Endodermal cell (in vitro differentiated cells): ENCODE measurements at regions not wholly inside any gene's neighbourhood (a gene's known extent, or its start where the extent isn't known, plus 50 kb on each side); places are given as distances from the start of the nearest gene placed in this dataset.
A peak's percentile ranks its signal among the peaks of the same experiment; 100 is the strongest.

Experiments used
- DNase-seq: peaks from one replicate; pipeline ENCODE4 v3.0.0-alpha.2; 2017
- H3K27ac ChIP-seq: 2 replicates; pipeline ENCODE4 v1.5.1; 2013; ENCODE audit warnings: mild to moderate bottlenecking, low read depth, low read length, moderate library complexity
- H3K27me3 ChIP-seq: 2 replicates; pipeline ENCODE4 v1.6.1; 2013; ENCODE audit warnings: mild to moderate bottlenecking, low read length, moderate library complexity; ENCODE audit not compliant: insufficient read depth, control insufficient read depth, poor library complexity, severe bottlenecking
- H3K36me3 ChIP-seq: 2 replicates; pipeline ENCODE4 v1.7.0; 2013; ENCODE audit warnings: mild to moderate bottlenecking, low read length, moderate library complexity; ENCODE audit not compliant: control insufficient read depth, insufficient read depth
- H3K4me1 ChIP-seq: one replicate; pipeline ENCODE4 v1.7.0; 2013; ENCODE audit warnings: low read length; ENCODE audit not compliant: control insufficient read depth, insufficient read depth
- H3K4me3 ChIP-seq: 2 replicates; pipeline ENCODE4 v1.5.1; 2013; ENCODE audit warnings: mild to moderate bottlenecking, low read length, moderate library complexity
- H3K9ac ChIP-seq: 2 replicates; pipeline ENCODE4 v1.6.1; 2013; ENCODE audit warnings: mild to moderate bottlenecking, low read length, moderate library complexity; ENCODE audit not compliant: poor library complexity, severe bottlenecking; ENCODE audit errors: extremely low read depth
- H3K9me3 ChIP-seq: 2 replicates; pipeline ENCODE4 v1.6.1; 2013; ENCODE audit warnings: mild to moderate bottlenecking, low read length, moderate library complexity; ENCODE audit not compliant: control insufficient read depth
- H3K27ac Mint-ChIP-seq: 2 replicates; pipeline ENCODE4 v1.8.0; 2020; ENCODE audit warnings: mixed read lengths
- H3K27me3 Mint-ChIP-seq: 2 replicates; pipeline ENCODE4 v1.8.0; 2021; ENCODE audit warnings: mild to moderate bottlenecking, mixed read lengths; ENCODE audit not compliant: insufficient read depth
- H3K36me3 Mint-ChIP-seq: 2 replicates; pipeline ENCODE4 v1.8.0; 2020; ENCODE audit warnings: low read depth, mixed read lengths
- H3K4me1 Mint-ChIP-seq: 2 replicates; pipeline ENCODE4 v1.8.0; 2020; ENCODE audit warnings: mixed read lengths
- H3K4me3 Mint-ChIP-seq: 2 replicates; pipeline ENCODE4 v1.8.0; 2020; ENCODE audit warnings: mild to moderate bottlenecking, moderate library complexity, mixed read lengths
- H3K9me3 Mint-ChIP-seq: 2 replicates; pipeline ENCODE4 v1.8.0; 2020; ENCODE audit warnings: mild to moderate bottlenecking, mixed read lengths
- CTCF ChIP-seq: fragments of 200-600 bp; sonication (generic); conservative IDR thresholded peaks from 2 replicates; pipeline ENCODE4 v1.5.0; 2021; ENCODE audit warnings: antibody characterized with exemption, mild to moderate bottlenecking
- WGBS, 2 experiments: methylation state at CpG; one replicate each; pipeline versions ENCODE4 v1.1.5 to v1.1.7; 2013; ENCODE audit warnings: missing lambda C conversion rate in 2 of 2, mixed read lengths in 1 of 2; ENCODE audit not compliant: insufficient coverage in 1 of 2, insufficient read length in 1 of 2; 5-methylcytosine and 5-hydroxymethylcytosine counted together

GRCh38 chrX:114344756-114345349 lies 239.0 kb upstream of the HTR2C start:
- WGBS, 2 experiments, result 100% methylated on average over 1 of the region's 3 CpGs; no CpG with 5 or more reads in 1 of the 2 experiments
- no peak for DNase-seq

GRCh38 chrX:114361076-114361725 lies 222.7 kb upstream of the HTR2C start:
- no peaks in the 10 kb centered on the region for H3K9me3 ChIP-seq
- H3K36me3 ChIP-seq, result no peaks in the 10 kb centered on the region
- H3K27me3 Mint-ChIP-seq, result no peaks in the 10 kb centered on the region
- H3K4me3 ChIP-seq, result no peak overlapping the region
- no peak for DNase-seq
- H3K27me3 ChIP-seq, result no peaks in the 10 kb centered on the region
- H3K9ac ChIP-seq, result no peak overlapping the region
- no peak overlapping the region for H3K27ac ChIP-seq
- H3K4me3 Mint-ChIP-seq, result no peak overlapping the region
- no peaks in the 10 kb centered on the region for H3K4me1 Mint-ChIP-seq
- H3K9me3 Mint-ChIP-seq, result no peaks in the 10 kb centered on the region
- H3K27ac Mint-ChIP-seq, result no peak overlapping the region
- no peaks in the 10 kb centered on the region for H3K36me3 Mint-ChIP-seq
- TF ChIP-seq CTCF, result no peak
- no peaks in the 10 kb centered on the region for H3K4me1 ChIP-seq
- WGBS, 2 experiments, result 100% methylated on average over 1 to 3 of the region's 5 CpGs

More at GRCh38 chrX:114344756-114345349, 239.0 kb upstream of the HTR2C start:
- Mint-ChIP-seq H3K4me1 (peaks cover 3% of the 10 kb centered on the region), H3K27me3 (no peaks in the 10 kb centered on the region), H3K9me3 (no peaks in the 10 kb centered on the region), H3K4me3 (no peak overlapping the region), H3K27ac (no peak overlapping the region), H3K36me3 (no peaks in the 10 kb centered on the region)
- Histone ChIP-seq H3K27me3 (no peaks in the 10 kb centered on the region), H3K4me3 (no peak overlapping the region), H3K9me3 (no peaks in the 10 kb centered on the region), H3K4me1 (no peaks in the 10 kb centered on the region), H3K9ac (no peak overlapping the region), H3K27ac (no peak overlapping the region), H3K36me3 (no peaks in the 10 kb centered on the region)
- peak; percentile 91 for TF ChIP-seq CTCF

GRCh38 chrX:114363346-114363745 lies 220.5 kb upstream of the HTR2C start:
- WGBS, 2 experiments, result 67% methylated on average over 1 of the region's 1 CpG; no CpG with 5 or more reads in 1 of the 2 experiments
- no peaks in the 10 kb centered on the region for H3K27me3 Mint-ChIP-seq
- Histone ChIP-seq H3K4me3 (no peak overlapping the region), H3K36me3 (no peaks in the 10 kb centered on the region), H3K4me1 (no peaks in the 10 kb centered on the region), H3K9me3 (no peaks in the 10 kb centered on the region), H3K9ac (no peak overlapping the region), H3K27me3 (no peaks in the 10 kb centered on the region), H3K27ac (no peak overlapping the region)
- H3K9me3 Mint-ChIP-seq, result no peaks in the 10 kb centered on the region
- no peaks in the 10 kb centered on the region for H3K36me3 Mint-ChIP-seq
- no peaks in the 10 kb centered on the region for H3K4me1 Mint-ChIP-seq
- no peak for DNase-seq
- H3K27ac Mint-ChIP-seq, result no peak overlapping the region
- H3K4me3 Mint-ChIP-seq, result no peak overlapping the region
- no peak for TF ChIP-seq CTCF
